Hematopoietic multipotent progenitor cell treated with erythropoietin and hydrocortisone succinate and interleukin-3 and kit ligand, for 17 days (in vitro differentiated cells): ENCODE measurements at regions not wholly inside any gene's neighbourhood (a gene's known extent, or its start where the extent isn't known, plus 50 kb on each side); places are given as distances from the start of the nearest gene placed in this dataset.
"Not testable (repeated sequence)": the region's sequence is repeated elsewhere in the genome, so short reads cannot be mapped to it uniquely, and the experiment has no call there.

Experiments
- DNase-seq: peaks from one replicate; pipeline ENCODE4 v3.0.0-alpha.2; 2015; ENCODE audit warnings: low spot score

GRCh38 chr11:69887330-69887729, 68.1 kb upstream of the FGF3 start:
- no peak for DNase-seq

- no peak for DNase-seq
These were observed 68.7 kb upstream of the FGF3 start for GRCh38 chr11:69887841-69888427.

GRCh38 chr11:69888483-69889181, 69.4 kb upstream of the FGF3 start:
- DNase-seq: peak; percentile 72

GRCh38 chr11:69889400-69890318, 70.4 kb upstream of the FGF3 start:
- DNase-seq: no peak

- no peak for DNase-seq
These were observed 71.3 kb upstream of the FGF3 start for GRCh38 chr11:69890476-69890875.

- no peak for DNase-seq
These were observed 72.4 kb upstream of the FGF3 start for GRCh38 chr11:69891421-69892236.

GRCh38 chr11:69892237-69892985, 73.2 kb upstream of the FGF3 start:
- no peak for DNase-seq

GRCh38 chr11:69892986-69893555, 73.9 kb upstream of the FGF3 start:
- no peak for DNase-seq

- no peak for DNase-seq
These were observed 74.4 kb upstream of the FGF3 start for GRCh38 chr11:69893631-69894030.

GRCh38 chr11:69894181-69894611, 75.0 kb upstream of the FGF3 start:
- no peak for DNase-seq

- DNase-seq: no peak
These were observed 75.4 kb upstream of the FGF3 start for GRCh38 chr11:69894648-69895047.

GRCh38 chr11:69896250-69896649, 77.0 kb upstream of the FGF3 start:
- no peak for DNase-seq

- no peak for DNase-seq
These were observed 78.9 kb upstream of the FGF3 start for GRCh38 chr11:69898123-69898522.

GRCh38 chr11:69899957-69900821, 81.0 kb upstream of the FGF3 start:
- no peak for DNase-seq

GRCh38 chr11:69900822-69901302, 81.6 kb upstream of the FGF3 start:
- DNase-seq: not testable (repeated sequence)

GRCh38 chr11:69902337-69902736, 83.1 kb upstream of the FGF3 start:
- DNase-seq: no peak

GRCh38 chr11:69903211-69903610, 84.0 kb upstream of the FGF3 start:
- DNase-seq: no peak

- no peak for DNase-seq
These were observed 85.2 kb upstream of the FGF3 start for GRCh38 chr11:69904161-69904973.

GRCh38 chr11:69904974-69905535, 85.8 kb upstream of the FGF3 start:
- no peak for DNase-seq
